ENCODE measurements at regions not wholly inside any gene's neighbourhood (a gene's known extent, or its start where the extent isn't known, plus 50 kb on each side); places are given as distances from the start of the nearest gene placed in this dataset.

- Histone ChIP-seq H3F3A (ENCODE audit: insufficient read depth, low read length, poor library complexity, severe bottlenecking) (no peaks in the 10 kb centered on the region), H3K27ac (ENCODE audit: low read length) (no peak overlapping the region), H3K27me3 (ENCODE audit: insufficient read depth, low read depth, low read length) (no peaks in the 10 kb centered on the region), H3K4me3 (ENCODE audit: low read length) (no peak overlapping the region), H3K36me3 (ENCODE audit: insufficient read depth, low read length) (no peaks in the 10 kb centered on the region), H3K9me3 (ENCODE audit: low read length) (no peaks in the 10 kb centered on the region), H2AFZ (ENCODE audit: low read depth, low read length) (no peak overlapping the region), H3K79me2 (replicated peaks; ENCODE audit: insufficient read depth, low read length) (no peaks in the 10 kb centered on the region), H3K9ac (ENCODE audit: low read length) (no peak overlapping the region), H3K9me2 (ENCODE audit: insufficient read depth, low read length) (no peaks in the 10 kb centered on the region), H3K4me2 (ENCODE audit: low read length) (no peak overlapping the region), H4K20me1 (ENCODE audit: insufficient read depth) (no peaks in the 10 kb centered on the region)
- TF ChIP-seq REST (IDR thresholded peaks at IDR 0.05; ENCODE audit: borderline replicate concordance): no peak
- TF ChIP-seq EP300 (conservative IDR thresholded peaks at IDR 0.05; ENCODE audit: poor library complexity, severe bottlenecking): no peak
- no peak for TF ChIP-seq RAD21 (conservative IDR thresholded peaks at IDR 0.05)
- TF ChIP-seq TAF1 (IDR thresholded peaks at IDR 0.05; ENCODE audit: low read depth): no peak
- no peak for TF ChIP-seq POLR2AphosphoS5 (IDR thresholded peaks at IDR 0.05)
- TF ChIP-seq EZH2 (IDR thresholded peaks at IDR 0.05; ENCODE audit: borderline replicate concordance, insufficient read depth, low read length, poor library complexity, severe bottlenecking): no peak
- no peak for TF ChIP-seq CTCF (IDR thresholded peaks at IDR 0.05; ENCODE audit: poor library complexity, severe bottlenecking)
- no peak for TF ChIP-seq SMC3 (conservative IDR thresholded peaks at IDR 0.05; ENCODE audit: poor library complexity)
- no peak for TF ChIP-seq MXI1 (conservative IDR thresholded peaks at IDR 0.05; ENCODE audit: poor library complexity, severe bottlenecking)
Observed at GRCh38 chr7:94247970-94248369, 146.7 kb upstream of the COL1A2 start.

GRCh38 chr7:94249631-94250030 lies 145.1 kb upstream of the COL1A2 start:
- H4K20me1 ChIP-seq (ENCODE audit: insufficient read depth): no peaks in the 10 kb centered on the region
- H3K9me2 ChIP-seq (ENCODE audit: insufficient read depth, low read length): no peaks in the 10 kb centered on the region
- H2AFZ ChIP-seq (ENCODE audit: low read depth, low read length): no peak overlapping the region
- no peaks in the 10 kb centered on the region for H3K27me3 ChIP-seq (ENCODE audit: insufficient read depth, low read depth, low read length)
- H3K9me3 ChIP-seq (ENCODE audit: low read length): no peaks in the 10 kb centered on the region
- no peak overlapping the region for H3K4me2 ChIP-seq (ENCODE audit: low read length)
- TF ChIP-seq POLR2AphosphoS5 (IDR thresholded peaks at IDR 0.05) (no peak), CTCF (IDR thresholded peaks at IDR 0.05; ENCODE audit: poor library complexity, severe bottlenecking) (no peak), SMC3 (conservative IDR thresholded peaks at IDR 0.05; ENCODE audit: poor library complexity) (no peak), EP300 (conservative IDR thresholded peaks at IDR 0.05; ENCODE audit: poor library complexity, severe bottlenecking) (no peak), TAF1 (IDR thresholded peaks at IDR 0.05; ENCODE audit: low read depth) (no peak), EZH2 (IDR thresholded peaks at IDR 0.05; ENCODE audit: borderline replicate concordance, insufficient read depth, low read length, poor library complexity, severe bottlenecking) (no peak)
- H3K4me3 ChIP-seq (ENCODE audit: low read length): no peak overlapping the region
- no peak overlapping the region for H3K9ac ChIP-seq (ENCODE audit: low read length)
- no peaks in the 10 kb centered on the region for H3K36me3 ChIP-seq (ENCODE audit: insufficient read depth, low read length)
- no peaks in the 10 kb centered on the region for H3F3A ChIP-seq (ENCODE audit: insufficient read depth, low read length, poor library complexity, severe bottlenecking)
- no peak overlapping the region for H3K27ac ChIP-seq (ENCODE audit: low read length)
- H3K79me2 ChIP-seq (replicated peaks; ENCODE audit: insufficient read depth, low read length): no peaks in the 10 kb centered on the region
